Spleen (tissue), 11 donors: ENCODE measurements at regions not wholly inside any gene's neighbourhood (a gene's known extent, or its start where the extent isn't known, plus 50 kb on each side); places are given as distances from the start of the nearest gene placed in this dataset.

Experiments used
- DNase-seq: peaks from one replicate; pipeline ENCODE4 v3.0.0-alpha.2; 2020
- H3K27ac ChIP-seq, 8 donors: fragments of 200-600 bp; sonication (generic) in 7 of 8; 1 replicate in 4 of 8; 2 replicates in 4 of 8; pipeline versions ENCODE4 v1.5.0 to v1.8.0; 2016 to 2021; ENCODE audit warnings: inconsistent platforms in 4 of 8, mild to moderate bottlenecking in 4 of 8, moderate library complexity in 1 of 8
- H3K27me3 ChIP-seq, 7 donors: fragments of 200-600 bp; sonication (generic) in 6 of 7; replicated peaks in 1 of 7; 1 replicate in 4 of 7; 2 replicates in 3 of 7; pipeline versions ENCODE4 v1.5.0 to v1.8.0; 2016 to 2021; ENCODE audit warnings: inconsistent platforms in 3 of 7, mild to moderate bottlenecking in 1 of 7
- H3K36me3 ChIP-seq, 6 donors: fragments of 200-600 bp; sonication (generic) in 5 of 6; 1 replicate in 4 of 6; 2 replicates in 2 of 6; pipeline versions ENCODE4 v1.5.0 to v1.8.0; 2016 to 2021; ENCODE audit warnings: inconsistent platforms in 2 of 6
- H3K4me1 ChIP-seq, 6 donors: fragments of 200-600 bp; sonication (generic) in 5 of 6; 1 replicate in 3 of 6; 2 replicates in 3 of 6; pipeline versions ENCODE4 v1.5.0 to v1.8.0; 2016 to 2021; ENCODE audit warnings: inconsistent platforms in 3 of 6
- H3K4me3 ChIP-seq, 8 donors: fragments of 200-600 bp; sonication (generic) in 7 of 8; 1 replicate in 4 of 8; 2 replicates in 4 of 8; pipeline versions ENCODE4 v1.5.0 to v1.8.0; 2016 to 2021; ENCODE audit warnings: inconsistent platforms in 4 of 8, mild to moderate bottlenecking in 4 of 8, moderate library complexity in 2 of 8
- H3K9me3 ChIP-seq, 8 donors: fragments of 200-600 bp; sonication (generic) in 7 of 8; 1 replicate in 4 of 8; 2 replicates in 4 of 8; pipeline versions ENCODE4 v1.5.0 to v1.8.0; 2016 to 2021; ENCODE audit warnings: inconsistent platforms in 4 of 8
- POLR2A ChIP-seq, 3 donors: fragments of 450-650 bp; IDR thresholded peaks; one replicate each; pipeline ENCODE4 v1.5.1; 2017; ENCODE audit warnings: antibody characterized with exemption in 3 of 3, mild to moderate bottlenecking in 1 of 3
- POLR2AphosphoS5 ChIP-seq, 3 donors: sonication (generic); formaldehyde crosslinking; IDR thresholded peaks; one replicate each; pipeline ENCODE4 v1.5.1; 2017; ENCODE audit warnings: antibody characterized with exemption in 3 of 3
- WGBS, 5 donors: extraction: QIAGEN DNeasy Blood & Tissue Kit in 3 of 5; methylation state at CpG; one replicate each; pipeline versions ENCODE4 v1.1.5 to v1.1.7; 2013 to 2018; 5-methylcytosine and 5-hydroxymethylcytosine counted together
- intact Hi-C: fragments of 100-400 bp; cut with DNase I; formaldehyde crosslinking; loops from one replicate; pipeline ENCODE4 v1.15.0; 2023; ENCODE audit warnings: low total_unique reads
- TF ChIP-seq, protein P1 (sequence below), 11 experiments: fragments of 200-600 bp in 7 of 11; fragments of 450-650 bp in 4 of 11; sonication (generic) in 4 of 11; IDR thresholded peaks in 8 of 11; conservative IDR thresholded peaks in 3 of 11; 1 replicate in 7 of 11; 2 replicates in 4 of 11; pipeline versions ENCODE4 v1.4.0 to v1.8.0; 2016 to 2021; ENCODE audit warnings: antibody characterized with exemption in 11 of 11, inconsistent platforms in 4 of 11, mild to moderate bottlenecking in 1 of 11
- donor health status: healthy with polysubstance abuse.
- donor health status: DM: no; HTN: no; CAD: no; lungs with moderate emphysema.
- donor health status: DM: no; HTN: no; CAD: no.
- donor health status: Bipolar disorder and iron deficiency.
- donor health status: healthy.
- donor health status: DM: no; HTN: no; CAD: no.
- donor health status: DM: yes; HTN: yes; CAD: no.

DNA sequence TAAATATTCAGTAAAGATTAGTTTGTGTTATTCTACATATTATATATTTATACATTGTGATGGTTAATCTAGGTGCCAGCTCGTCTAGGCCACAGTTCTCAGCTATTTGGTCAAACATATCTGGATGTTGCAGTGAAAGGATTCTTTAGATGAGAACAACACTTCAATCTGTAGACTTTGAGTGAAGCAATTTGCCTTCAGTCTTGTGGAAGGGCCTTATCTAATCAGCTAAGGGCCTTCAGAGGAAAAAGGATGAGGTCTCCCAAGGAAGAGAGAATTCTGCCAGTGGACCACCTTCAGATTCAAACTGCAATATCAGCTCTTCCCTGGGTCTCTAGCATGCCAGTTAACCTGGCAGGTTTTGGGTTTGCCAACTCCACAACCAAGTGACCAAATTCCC lies 112.0 kb downstream of the SH3TC2 start:
- H3K4me1 ChIP-seq, result no peaks in the 10 kb centered on the region
- 78 to 96% (median 85%) methylated on average over 1 of the region's 1 CpG for WGBS, 5 donors
- no peaks in the 10 kb centered on the region for H3K27me3 ChIP-seq
- intact Hi-C loops, result loop anchor here (10.0 kb wide), 2 partner anchors 106 to 206 kb away; no protein-coding TSS in a partner anchor
- TF ChIP-seq POLR2AphosphoS5 (IDR thresholded peaks at IDR 0.05) (no peak), POLR2A (IDR thresholded peaks at IDR 0.05) (no peak)
- TF ChIP-seq, protein P1, sequence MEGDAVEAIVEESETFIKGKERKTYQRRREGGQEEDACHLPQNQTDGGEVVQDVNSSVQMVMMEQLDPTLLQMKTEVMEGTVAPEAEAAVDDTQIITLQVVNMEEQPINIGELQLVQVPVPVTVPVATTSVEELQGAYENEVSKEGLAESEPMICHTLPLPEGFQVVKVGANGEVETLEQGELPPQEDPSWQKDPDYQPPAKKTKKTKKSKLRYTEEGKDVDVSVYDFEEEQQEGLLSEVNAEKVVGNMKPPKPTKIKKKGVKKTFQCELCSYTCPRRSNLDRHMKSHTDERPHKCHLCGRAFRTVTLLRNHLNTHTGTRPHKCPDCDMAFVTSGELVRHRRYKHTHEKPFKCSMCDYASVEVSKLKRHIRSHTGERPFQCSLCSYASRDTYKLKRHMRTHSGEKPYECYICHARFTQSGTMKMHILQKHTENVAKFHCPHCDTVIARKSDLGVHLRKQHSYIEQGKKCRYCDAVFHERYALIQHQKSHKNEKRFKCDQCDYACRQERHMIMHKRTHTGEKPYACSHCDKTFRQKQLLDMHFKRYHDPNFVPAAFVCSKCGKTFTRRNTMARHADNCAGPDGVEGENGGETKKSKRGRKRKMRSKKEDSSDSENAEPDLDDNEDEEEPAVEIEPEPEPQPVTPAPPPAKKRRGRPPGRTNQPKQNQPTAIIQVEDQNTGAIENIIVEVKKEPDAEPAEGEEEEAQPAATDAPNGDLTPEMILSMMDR (IDR thresholded peaks at IDR 0.05 in 8 of 11, conservative IDR thresholded peaks at IDR 0.05 in 3 of 11), result no peak
- H3K9me3 ChIP-seq, result no peaks in the 10 kb centered on the region
- no peaks in the 10 kb centered on the region for H3K36me3 ChIP-seq
- no peak overlapping the region for H3K27ac ChIP-seq
- DNase-seq, result no peak
- no peak overlapping the region for H3K4me3 ChIP-seq

DNA sequence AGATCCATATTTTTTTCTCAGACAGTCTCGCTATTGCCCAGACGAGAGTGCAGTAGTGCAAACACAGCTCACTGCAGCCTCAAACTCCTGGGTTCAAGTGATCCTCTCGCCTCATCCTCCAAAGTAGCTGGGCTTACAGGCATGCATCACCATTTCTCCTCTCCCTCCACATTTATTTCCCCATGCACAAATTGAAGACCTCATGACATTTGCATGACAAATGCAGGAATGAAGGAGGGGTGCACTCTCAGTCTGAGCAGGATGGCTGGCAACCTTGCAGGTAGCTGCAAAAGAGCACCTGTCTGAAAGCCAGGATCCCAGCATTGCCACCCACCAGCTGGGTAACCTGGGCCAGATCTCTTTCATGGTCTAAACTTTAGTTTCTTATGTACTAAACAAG lies 111.2 kb downstream of the SH3TC2 start:
- Histone ChIP-seq H3K4me1 (peaks cover 0 to 3% (median 0%) of the 10 kb centered on the region in 6 donors), H3K27me3 (no peaks in the 10 kb centered on the region), H3K27ac (no peak overlapping the region), H3K4me3 (no peak overlapping the region), H3K9me3 (no peaks in the 10 kb centered on the region), H3K36me3 (no peaks in the 10 kb centered on the region)
- TF ChIP-seq, protein P1 (IDR thresholded peaks at IDR 0.05 in 8 of 11, conservative IDR thresholded peaks at IDR 0.05 in 3 of 11), result no peak
- no peak for TF ChIP-seq POLR2A (IDR thresholded peaks at IDR 0.05)
- no peak for TF ChIP-seq POLR2AphosphoS5 (IDR thresholded peaks at IDR 0.05)
- 92 to 100% (median 94%) methylated on average over 3 of the region's 3 CpGs for WGBS, 5 donors
- no peak for DNase-seq
- intact Hi-C loops, result loop anchor here (10.0 kb wide), 2 partner anchors 107 to 207 kb away; no protein-coding TSS in a partner anchor

DNA sequence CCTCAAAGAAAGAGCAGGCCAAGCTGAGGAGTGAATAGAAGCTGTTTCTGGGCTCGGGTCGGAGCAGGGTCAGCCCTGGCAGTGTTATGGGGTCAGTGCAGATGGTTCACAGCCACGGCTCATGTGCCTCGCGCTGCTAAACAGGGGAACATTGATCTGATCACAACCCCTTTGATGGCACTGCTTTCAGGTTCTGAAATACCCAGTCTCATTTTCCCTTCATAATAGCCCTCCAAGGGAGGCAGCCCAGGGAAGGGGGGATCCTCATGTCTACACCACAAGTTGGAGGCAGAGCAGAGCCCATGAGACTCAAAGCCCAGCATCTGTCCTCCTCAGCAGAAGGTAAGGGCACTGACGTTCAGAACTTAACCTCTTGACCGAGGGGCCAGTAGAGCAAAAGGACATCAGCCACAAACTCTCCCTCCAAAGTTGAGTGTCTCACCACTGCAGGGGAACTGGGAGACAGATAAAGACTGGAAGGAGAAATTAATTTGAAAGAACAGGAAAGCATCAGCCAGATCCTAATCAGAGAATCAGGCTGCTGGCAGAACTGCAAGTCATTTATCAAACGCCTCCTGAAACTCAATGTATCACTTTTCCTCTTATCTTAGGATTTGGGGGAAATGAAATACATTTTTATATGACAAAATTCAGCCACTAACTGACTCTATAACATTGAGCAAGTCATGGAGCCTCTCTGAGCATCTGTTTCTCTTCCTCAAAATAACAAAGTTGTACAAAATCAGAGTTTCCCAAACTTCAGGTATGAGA lies 110.6 kb downstream of the SH3TC2 start:
- Histone ChIP-seq H3K4me3 (no peak overlapping the region), H3K4me1 (peaks cover 0 to 8% (median 4%) of the 10 kb centered on the region in 6 donors), H3K9me3 (no peaks in the 10 kb centered on the region), H3K27ac (no peak overlapping the region), H3K36me3 (no peaks in the 10 kb centered on the region), H3K27me3 (no peaks in the 10 kb centered on the region)
- TF ChIP-seq, protein P1 (IDR thresholded peaks at IDR 0.05 in 8 of 11, conservative IDR thresholded peaks at IDR 0.05 in 3 of 11), result no peak
- TF ChIP-seq POLR2A (IDR thresholded peaks at IDR 0.05), result no peak
- no peak for TF ChIP-seq POLR2AphosphoS5 (IDR thresholded peaks at IDR 0.05)
- WGBS, 5 donors, result 58 to 72% (median 66%) methylated on average over 8 of the region's 8 CpGs
- intact Hi-C loops, result loop anchor here (10.0 kb wide), 2 partner anchors 107 to 207 kb away; no protein-coding TSS in a partner anchor
- no peak for DNase-seq

DNA sequence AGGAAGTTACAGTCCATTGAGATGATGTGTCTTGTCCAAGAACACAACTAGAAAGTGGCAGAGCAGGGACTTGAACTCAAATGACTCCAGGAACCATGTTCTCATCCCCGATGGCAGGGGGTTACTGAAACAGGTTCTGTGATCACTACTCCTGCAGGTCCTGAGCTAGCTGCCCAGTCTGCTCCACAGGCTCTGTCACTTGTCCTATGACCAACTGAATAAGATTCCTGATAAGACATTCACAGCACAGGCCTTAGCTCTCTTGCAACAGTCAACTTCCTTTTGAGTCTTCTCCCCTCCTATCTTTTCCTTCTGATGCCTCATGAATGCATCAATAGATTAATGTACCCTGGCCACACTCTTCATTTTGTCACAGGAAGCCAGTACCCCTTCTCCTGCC lies 109.2 kb downstream of the SH3TC2 start:
- TF ChIP-seq, protein P1 (IDR thresholded peaks at IDR 0.05 in 8 of 11, conservative IDR thresholded peaks at IDR 0.05 in 3 of 11), result no peak
- no peak for TF ChIP-seq POLR2AphosphoS5 (IDR thresholded peaks at IDR 0.05)
- TF ChIP-seq POLR2A (IDR thresholded peaks at IDR 0.05), result no peak
- Histone ChIP-seq H3K4me3 (no peak overlapping the region), H3K27me3 (no peaks in the 10 kb centered on the region), H3K4me1 (peaks cover 0 to 15% (median 8%) of the 10 kb centered on the region in 6 donors), H3K9me3 (no peaks in the 10 kb centered on the region), H3K36me3 (no peaks in the 10 kb centered on the region), H3K27ac (no peak overlapping the region)
- no peak for DNase-seq
- 80 to 100% (median 93%) methylated on average over 1 of the region's 1 CpG for WGBS, 5 donors
- intact Hi-C loops, result loop anchor here (10.0 kb wide), 2 partner anchors 109 to 209 kb away; no protein-coding TSS in a partner anchor
